ENCODE measurements at regions not wholly inside any gene's neighbourhood (a gene's known extent, or its start where the extent isn't known, plus 50 kb on each side); places are given as distances from the start of the nearest gene placed in this dataset.

DNA sequence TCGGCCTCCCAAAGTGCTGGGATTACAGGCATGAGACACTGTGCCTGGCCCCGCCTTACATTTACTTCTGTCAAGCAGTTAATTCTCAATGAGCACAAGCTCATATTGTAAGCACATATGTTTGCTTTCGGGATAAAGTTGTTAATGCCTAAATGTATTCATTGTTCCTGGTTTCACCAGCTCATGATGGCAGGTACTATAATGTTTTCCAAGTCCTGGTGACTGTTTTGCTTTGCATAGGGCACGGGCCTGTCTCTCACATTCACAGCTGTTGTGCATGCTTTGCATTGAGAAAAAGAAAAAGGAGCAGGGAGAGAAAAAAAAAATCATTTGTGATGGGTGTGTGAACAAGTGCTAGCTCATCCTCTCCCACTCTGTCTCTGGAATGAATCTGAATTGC, 661.2 kb upstream of the TENM3 start:
- DNase-seq: no peak

DNA sequence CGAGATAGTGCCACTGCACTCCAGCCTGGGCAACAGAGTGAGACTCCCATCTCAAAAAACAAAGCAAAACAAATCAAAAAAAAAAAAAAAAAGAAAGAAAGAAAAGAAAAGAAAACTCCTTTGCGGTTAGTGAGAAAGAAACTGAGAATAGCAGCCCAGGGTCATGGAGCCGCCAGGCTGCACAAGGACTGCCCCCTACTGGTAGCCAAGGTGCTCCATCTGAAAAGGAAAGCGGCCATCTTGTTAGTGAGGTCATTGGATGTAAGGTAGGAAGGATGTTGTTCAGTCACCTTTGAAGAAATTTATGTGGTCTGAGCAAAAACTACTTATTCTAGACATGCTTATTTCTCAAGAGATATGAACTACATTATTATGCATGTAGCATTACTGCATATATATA, 660.6 kb upstream of the TENM3 start:
- no peak for DNase-seq

DNA sequence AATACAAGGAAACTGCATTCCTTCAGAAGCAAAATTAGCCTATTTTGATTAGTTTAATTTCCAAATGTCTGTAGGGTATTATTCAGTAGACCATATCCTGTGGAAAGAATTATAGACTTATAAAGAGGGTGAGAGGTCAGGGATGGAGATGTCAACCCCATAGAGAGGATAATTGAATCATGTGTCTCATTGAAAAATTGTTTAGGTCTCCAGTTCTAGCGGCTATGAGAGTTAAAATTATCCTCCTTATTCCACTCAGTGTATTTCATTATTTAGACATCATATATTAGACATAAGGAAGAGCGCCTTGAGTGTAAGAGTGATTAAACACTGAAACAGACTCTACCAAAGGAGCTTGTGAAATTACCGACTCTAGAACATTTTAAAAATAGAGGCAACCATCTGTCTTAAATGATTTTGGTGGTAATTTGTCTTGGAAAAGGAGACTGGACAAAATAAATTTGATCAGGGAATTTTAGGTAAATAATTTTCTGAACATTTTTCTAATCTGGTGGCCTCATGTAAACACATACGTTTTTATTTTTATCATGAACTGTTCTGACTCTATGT, 654.4 kb upstream of the TENM3 start:
- no peak for DNase-seq

DNA sequence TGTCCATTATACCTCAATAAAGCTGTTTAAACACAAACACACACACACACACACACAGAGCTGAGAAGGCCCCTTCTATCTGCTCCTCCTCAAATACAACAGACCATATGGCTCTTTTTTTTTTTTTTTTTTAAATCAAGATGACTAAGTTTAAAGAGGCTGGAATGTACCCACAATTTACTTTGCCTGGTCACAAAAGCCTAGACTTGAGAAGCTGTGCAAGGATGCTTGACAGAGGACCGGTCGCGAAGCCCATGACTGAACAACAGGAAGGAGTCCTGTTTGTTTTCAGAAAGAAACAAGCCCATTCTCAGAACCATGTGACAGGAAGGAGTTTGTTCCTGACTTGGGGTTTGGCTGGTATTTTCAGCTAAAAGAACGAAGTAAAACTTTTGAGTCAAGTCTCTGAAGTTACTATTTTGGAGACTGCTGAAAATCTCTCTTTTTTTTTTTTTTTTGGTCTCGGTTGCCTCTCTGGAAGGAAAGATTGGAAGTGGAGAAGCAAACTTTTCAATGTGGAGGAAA, 650.9 kb upstream of the TENM3 start:
- no peak for DNase-seq

DNA sequence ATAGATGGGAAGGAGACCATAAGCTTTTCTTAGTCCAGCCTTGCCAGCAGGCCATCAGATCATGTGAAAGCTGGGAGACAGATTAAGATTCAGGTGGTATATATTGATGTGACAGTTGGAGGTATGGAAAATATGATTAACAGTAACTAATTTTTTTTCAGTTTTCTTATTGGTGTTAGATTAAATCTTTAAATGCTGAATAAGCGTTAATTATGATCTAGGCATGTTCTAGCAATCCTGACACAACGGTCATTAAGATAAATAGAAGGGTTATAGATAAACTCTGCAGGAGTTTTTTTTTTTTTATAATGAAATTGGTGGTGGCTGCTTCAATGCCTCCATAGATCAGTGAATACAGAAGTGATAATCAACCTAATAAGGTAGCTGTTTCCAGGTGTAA, 649.5 kb upstream of the TENM3 start:
- DNase-seq: no peak

DNA sequence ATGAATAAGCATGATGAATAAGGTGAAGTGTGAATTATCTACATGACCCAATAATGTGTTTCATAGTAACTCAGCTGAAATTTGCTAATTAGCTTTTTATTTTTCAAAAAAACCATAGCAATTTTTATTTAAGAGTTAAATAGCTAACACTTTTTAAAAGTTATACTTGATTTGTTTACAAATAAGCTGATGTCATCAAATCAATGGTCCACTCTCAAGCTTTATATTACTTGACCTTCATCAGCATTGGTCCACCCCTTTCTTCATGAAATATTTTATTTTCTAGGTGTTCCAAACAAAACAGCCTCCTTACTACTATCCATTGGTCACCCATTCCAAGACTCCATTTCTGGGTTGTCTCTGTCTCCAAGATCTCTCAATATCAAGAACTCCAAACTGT, 649.0 kb upstream of the TENM3 start:
- no peak for DNase-seq

DNA sequence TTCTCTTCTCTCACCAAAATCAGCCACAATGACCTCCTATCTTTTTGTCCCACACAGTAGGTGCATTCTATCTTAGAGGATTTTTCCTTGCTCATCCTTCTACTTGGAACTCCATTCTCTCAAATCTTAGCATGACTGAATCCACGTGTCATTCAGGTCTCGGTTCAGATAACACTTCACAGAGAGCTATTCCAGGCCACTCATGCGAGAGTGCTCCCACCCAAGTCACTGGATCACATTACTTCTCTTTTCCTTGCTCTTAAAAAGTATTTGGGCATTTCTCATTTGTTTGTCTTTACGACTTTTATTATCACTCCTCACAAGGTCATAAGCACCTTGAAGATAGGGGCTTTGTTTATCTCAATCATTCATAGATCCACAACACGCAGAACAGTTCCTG, 647.5 kb upstream of the TENM3 start:
- DNase-seq: no peak

DNA sequence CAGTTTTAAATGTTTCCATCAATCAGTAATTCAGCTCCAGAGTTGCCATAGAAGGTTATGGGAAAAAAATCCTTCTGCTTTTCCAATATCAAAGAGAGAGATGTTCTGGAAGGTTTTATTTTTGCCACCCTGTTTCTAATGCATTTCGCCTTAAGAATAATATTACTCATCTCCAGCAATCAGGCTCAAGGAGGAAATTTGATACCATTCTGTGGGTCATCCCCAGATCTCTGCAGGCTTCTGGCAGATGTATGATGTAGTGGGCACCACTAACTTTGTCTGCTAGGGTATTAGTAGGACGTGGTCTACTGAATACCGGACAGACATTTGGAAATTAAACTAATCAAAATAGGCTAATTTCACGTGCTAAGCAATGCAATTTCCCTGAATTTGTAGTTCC, 645.4 kb upstream of the TENM3 start:
- DNase-seq: no peak

DNA sequence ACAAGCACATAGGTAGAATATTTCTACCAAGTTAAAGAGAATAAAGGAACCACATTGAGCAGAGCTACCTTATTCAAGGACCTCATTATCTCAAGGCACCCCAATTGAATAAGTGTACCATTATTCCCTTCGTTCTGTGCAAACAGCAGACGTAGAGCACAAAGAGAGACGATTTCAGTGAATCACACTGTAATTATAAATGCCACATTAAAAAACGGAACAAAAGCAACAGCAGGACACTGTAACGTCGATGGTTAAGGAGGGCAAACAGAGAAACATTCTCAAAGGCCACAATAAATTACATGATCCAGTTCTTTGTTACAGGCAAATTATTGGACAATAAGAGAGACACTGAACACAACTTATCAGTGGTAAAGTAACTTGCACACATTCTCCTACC, 644.1 kb upstream of the TENM3 start:
- DNase-seq: no peak

DNA sequence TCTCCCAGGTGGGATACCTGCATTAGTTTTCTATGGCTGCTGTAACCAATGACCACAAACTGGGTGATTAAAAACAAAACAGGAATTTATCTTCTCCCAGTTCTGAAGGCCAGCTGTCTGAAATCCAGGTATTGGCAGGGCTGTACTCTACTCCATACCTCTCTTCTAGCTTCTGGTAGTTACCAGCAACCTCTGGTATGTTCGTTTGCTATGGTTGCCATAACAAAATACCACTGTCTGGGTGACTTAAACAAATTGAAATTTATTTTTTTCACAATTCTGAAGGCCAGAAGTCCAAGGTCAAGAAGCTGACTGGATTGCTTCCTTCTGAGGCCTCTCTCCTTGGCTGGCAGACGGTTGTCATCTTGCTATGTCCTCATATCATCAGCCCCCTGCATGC, 642.1 kb upstream of the TENM3 start:
- no peak for DNase-seq

DNA sequence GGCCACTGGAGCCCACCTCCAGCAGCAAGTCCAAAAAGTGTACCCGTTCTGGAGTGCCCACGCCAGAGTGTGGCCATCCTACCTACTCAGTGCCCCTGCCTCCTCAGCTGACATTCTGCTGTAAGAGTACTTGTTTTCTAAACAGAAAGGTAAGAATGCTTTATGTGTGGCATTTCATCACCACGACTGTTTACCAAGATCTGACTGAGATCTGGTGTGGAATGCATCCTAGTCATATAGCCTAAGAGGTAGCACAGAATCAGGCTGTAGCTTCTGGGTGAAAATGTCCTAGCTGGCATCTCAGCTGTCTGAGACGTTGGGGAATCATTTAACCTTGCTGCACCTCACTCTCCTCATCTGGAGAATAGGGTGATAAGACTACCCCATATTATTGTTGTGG, 638.7 kb upstream of the TENM3 start:
- DNase-seq: no peak

DNA sequence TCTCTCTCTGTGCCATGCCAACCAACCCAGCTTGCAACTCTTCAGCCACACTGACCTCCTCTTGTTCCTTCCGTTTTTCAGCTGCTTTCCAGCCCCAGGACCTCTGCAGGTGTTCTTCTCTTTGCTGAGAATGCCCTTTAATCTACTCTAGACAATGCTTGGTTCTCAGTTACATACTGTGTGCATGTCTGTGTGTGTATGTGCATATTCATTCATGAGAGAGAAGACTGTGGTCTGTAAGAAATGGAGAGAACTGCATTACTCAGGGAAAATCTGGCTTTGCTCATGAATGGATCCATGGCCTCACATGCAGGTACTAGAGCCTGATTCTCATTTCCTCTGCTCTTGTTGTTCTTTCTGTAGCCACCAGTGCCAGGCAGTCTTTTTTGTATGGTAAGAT, 636.9 kb upstream of the TENM3 start:
- DNase-seq: no peak

DNA sequence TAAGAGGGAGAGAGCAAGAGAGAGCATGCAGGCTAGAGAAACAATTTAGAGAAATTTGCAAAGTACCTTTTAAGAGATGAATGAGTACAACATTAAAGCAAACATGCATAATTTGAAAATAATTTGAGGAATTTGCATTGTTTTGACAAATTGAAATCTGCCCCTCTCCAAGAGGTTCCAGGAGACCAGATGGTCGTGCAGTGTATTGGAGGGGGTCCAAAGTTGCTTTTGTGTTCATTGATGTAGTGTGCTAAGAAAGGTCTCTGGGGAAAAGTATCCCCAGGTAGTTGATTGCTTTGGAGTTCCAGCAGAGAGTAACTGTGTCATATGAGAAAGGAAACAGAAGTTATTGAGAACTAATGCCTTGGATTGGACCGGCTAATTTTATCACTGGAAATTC, 635.0 kb upstream of the TENM3 start:
- DNase-seq: no peak

DNA sequence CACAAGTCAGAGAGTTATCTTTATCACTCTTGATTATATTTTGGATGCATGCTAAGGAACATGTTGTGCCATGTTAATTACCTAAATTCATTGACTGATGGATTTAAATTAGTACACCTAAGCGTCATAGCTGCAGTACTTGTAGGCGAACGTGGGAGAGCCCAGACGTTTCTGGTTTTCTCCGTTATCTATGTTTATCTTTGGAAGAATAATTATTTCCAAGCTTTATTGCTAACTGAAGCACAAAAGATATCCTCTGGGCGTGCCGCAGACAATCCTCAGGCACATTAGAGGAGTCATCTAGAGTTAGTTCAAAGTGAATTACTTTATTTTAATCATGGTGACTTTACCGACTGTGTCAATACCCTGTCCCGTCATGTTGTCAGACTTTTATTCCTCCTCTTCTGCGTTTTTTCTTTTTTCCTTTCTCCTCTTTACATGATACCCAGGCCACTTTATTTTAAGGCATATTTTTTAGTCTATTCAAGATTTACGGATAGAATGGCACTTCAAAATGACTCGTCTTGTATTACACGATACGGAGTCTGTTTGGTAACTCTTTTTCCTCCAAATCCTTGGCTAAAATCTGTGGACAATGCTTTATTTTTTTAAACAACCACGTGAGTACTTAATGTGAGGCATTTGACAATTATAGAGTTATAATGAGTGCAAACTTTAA, 632.0 kb upstream of the TENM3 start:
- DNase-seq: no peak

DNA sequence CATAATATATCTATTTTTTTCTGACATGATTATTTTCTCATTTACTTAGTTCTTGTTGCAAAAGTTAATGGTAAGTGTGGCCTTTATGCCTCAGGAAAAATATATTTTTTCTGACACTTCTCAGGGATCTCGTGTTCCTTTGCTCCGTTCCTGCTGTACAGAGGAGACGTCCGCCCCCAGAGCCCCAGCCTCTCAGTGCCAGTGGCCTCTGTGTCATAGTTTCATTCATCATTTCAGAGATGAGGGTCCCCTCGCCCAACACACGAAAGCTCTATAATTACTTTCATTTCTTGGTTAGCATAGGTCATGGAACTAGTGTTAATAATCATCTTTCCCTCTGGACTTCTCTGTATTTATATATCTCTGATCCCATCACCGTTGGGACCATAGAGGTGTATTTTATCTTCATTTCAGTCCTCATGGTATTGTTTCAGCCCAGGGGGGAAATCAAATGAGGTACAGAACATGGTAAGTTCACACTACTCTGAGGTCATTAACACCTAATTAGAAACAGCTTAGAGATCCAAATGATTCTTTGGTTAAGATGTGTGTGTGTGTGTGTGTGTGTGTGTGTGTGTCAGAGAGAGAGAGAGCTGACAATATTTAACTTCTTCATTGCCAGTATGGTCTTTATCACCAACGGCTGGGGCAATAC, 631.1 kb upstream of the TENM3 start:
- DNase-seq: no peak

DNA sequence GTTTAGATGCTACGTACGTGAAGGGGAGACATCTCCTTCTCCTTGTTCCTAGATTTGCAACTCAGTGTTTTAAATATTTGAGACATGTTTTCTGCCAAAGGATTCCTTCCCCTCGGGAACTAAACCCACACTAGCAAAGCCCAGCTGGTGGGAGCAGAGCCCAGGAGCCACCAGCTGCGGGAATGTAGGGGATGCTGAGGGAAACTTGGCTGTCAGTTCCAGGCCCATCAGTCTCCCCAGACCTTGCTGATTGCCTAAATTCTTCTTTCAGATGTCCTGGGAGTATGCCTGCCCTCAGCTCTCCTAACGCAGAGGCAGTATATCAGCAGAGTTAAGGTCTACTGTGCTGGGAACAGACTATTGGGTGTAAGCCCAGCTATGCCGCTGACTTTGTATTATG, 630.0 kb upstream of the TENM3 start:
- no peak for DNase-seq

DNA sequence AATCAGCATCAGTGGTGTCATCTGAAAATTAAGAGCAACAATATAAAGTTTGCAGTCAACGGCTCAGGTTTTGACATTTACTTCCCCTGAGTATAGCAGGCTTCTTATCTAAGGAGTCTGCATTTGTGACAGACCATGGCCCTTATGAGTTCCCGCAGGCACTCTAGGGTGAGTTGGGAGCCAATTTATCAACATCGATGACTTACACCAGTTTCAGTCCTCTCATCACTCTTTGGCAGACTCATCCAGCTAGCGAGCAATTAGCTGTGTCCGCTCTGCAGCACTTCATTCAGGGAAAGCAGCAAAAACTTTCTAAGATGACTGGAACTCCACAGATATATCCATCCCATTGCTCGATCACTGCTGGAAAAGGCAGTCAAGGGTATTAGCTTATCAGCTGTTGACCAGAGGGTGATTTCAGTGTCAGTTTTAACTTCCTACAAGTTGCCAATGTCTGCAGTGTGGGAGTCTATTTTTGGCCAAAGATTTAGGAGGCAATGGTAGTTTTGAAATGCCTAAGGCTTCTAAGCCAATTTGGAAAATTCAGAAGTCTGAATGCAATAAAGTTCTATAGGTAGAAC, 625.1 kb upstream of the TENM3 start:
- no peak for DNase-seq

DNA sequence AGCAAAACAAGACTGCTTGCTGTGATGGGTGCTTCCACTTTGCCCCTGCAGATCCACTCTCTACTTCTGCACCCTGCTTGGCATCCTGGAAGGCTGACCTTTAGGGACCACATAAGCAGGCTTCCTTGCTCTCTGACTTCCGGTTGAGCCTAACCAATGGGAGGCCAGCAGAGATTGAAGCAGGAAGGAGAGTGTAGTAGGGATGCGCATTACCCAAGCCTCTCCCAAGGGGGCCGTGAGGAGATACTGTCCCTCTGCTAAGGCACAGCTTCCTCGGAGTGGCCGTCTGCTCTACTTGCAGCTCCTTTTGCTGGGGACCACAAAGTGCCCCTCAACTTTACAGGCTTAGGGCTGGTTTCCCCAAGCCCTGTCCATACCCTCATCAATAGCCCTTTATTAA, 624.3 kb upstream of the TENM3 start:
- DNase-seq: no peak

DNA sequence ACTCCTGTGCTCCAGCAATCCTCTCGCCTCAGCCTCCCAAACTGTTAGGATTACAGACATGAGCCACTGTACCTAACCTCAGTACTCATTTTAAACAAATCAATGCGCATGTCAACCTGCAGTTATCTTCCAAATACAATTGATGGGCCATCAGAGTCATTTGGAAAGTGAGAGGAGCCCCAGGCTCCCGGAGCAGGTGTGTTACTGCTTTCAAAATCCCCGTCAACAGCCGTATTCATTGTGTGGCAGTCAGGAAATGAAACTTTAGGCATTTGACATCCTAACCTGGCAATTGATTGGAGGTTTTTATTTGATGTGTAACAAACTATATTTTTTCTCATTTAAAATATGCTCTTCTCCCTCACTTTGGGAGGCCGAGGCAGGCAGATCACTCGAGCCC, 623.6 kb upstream of the TENM3 start:
- no peak for DNase-seq

DNA sequence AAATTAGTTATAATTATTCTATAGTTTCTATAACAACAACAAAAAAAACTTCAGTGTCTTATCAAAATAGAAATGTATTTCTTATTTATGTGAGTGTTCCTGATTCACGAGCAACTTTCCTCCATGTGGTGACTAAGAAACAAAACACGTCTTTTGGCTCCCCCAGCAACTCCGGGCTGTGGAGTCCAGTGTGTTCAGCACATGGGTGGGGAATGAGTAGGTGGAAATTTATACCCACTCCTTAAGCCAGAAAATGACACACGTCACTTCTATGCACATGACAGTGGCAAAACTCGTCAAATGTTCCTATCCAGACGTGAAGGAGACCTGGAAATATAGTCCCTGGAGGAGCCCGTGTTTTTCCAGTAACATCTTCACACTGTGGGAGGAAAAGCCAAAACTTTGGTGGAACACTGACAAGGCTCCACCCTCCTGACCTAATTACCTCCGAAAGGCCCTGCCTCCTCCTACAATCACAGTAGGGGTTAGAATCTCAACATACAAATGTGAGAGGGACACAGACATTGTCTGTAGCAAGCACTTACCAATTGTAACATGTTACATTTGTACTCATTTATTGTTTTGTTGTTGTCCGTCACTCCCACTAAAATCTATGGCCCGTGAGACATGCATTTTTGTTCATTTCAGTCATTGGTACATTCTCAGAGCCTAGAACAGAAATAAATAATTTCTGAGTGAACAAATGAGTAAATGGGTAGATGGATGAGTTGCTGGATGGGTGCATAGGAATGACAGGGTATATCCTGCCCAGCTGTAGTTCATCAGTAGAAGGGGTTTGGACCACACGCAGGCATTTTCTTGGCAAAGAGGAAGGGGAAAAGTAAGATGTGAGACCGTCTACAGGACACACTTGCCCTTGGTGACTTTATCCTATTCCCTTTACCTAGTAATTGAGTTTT, 605.8 kb upstream of the TENM3 start:
- DNase-seq: no peak

DNA sequence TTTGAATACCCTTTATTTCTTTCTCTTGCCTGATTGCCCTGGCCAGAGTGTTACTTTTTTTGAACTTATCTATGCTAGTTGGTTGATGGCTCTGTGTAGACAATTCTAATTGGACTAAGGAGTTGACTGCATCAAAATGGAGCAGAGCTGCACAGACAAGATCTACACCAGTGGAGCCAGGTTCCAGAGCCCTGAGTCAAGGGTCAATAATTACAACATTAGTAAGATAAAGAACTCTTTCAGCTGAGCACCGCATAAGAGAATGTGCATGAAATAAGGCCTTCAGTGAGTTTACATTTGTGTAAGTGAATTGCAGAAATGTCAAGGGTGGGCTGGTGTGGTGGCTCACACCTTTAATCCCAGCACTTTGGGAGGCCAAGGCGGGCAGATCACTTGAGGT, 599.7 kb upstream of the TENM3 start:
- DNase-seq: no peak

DNA sequence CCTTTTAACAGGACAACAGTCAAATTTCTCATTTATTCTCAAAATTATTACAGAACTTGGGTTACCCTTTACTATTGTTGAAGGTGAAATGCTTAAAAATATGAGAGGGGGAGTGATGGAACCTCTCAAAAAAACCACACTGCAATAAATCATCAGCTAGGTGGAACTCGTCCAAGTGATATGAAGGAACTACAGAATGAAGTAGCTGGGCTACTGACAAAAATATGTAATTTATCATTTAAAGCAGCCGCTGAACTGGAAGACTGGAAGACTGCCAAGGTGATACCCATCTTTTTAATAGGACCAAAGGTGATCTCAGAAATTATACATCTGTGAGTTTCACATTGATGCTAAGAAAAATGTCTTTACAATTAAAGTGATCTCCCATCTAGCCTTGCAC, 597.7 kb upstream of the TENM3 start:
- DNase-seq: no peak

DNA sequence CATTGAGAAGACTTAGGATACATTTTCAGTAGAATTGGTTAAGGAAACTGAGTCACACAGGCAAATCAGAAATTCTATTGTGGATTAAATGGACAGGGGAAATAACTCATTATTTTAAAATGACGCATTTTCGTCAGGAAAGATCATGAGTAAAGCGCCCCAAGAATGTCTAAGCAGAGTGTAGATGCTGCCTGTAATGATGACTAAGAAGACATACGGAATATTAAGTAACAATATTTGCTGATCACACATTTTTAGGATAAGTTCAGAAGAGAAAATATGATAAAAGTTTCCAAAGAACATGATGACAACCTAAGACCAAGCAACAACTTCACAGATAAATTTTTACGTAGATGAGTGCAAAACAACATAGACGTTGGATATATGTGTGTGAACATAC, 596.3 kb upstream of the TENM3 start:
- no peak for DNase-seq

All from stimulated activated CD4-positive, alpha-beta T cell treated with anti-CD3 and anti-CD28 coated beads, Interleukin-12 subunit alpha, Interleukin-12 subunit beta, amount 100 ng/mL, for 4 hours (primary cell).